ENCODE measurements at regions not wholly inside any gene's neighbourhood (a gene's known extent, or its start where the extent isn't known, plus 50 kb on each side); places are given as distances from the start of the nearest gene placed in this dataset.

DNA sequence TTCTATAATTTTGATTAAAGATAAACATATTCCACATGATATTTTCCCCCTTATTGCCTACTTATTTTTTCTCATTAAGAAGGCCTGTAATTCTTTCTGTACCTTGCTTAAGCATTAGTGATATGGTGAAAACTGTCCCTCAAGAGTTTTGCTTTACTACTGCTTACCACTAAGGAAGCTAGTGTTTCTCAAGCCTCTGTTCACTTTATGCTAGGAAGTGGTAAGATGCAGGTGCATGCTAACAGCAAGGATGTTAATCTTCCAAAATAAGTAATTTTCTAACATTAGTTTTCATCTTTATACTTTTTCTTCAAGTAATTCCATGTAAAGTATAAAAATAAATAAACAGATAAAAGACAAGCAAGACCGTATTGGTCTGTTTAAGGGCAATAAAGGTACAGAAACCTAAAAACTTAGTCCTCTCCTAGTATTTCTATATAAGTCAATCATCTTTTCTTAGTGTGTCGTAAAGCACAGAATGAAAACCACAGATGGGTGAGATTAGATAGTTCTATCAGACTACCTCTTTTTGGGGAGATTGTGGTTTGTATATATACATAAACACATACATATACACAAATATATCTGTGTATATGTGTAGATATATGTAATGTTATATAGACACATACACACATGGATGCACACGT lies 731.0 kb upstream of the CNTN5 start:
- FAIRE-seq = no peak
- no peaks in the 10 kb centered on the region for H3K27me3 ChIP-seq (ENCODE audit: control insufficient read depth, extremely low read depth, insufficient read depth, low read length)

DNA sequence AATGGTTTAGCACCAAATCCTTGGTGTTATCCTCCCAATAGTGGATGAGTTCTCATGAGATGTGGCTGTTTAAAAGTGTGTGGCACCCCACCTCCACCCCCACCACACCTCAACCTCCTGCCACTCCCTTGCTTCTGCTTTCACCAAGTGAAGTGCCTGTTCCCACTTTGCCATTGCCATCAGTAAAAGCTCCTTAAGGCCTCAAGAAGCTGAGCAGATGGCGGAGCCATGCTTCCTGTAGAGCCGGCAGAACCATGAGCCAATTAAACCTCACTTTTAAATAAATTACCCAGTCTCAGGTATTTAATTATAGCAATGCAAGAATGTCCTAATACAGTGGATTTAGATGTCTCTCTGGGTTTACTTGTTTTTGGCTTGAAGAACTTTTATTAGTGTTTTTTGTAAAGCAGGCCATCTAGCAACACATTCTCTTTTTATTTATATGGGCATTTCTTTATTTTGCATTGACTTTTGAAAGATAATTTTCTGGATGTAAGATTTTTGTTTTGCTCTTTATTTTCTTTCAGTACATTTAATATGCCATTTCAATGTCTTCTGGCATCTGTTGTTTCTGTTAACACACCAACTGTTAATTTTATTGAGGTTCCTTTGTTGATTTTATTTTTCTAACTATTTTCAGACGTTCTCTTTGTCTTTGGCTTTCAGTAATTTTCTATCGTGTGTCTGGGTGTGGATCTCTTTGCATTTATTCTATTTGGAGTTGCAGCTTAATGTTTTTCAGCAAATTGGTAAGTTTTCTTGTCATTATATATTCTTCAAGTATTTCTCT lies 724.5 kb upstream of the CNTN5 start:
- dilution Hi-C loops (cut with MboI; ENCODE audit: extremely low pct_ligation_motif_present, low sequenced_read_pairs) = no loop called here
- no peak for TF ChIP-seq EZH2 (IDR thresholded peaks at IDR 0.05; ENCODE audit: low read length)
- TF ChIP-seq, protein P1, sequence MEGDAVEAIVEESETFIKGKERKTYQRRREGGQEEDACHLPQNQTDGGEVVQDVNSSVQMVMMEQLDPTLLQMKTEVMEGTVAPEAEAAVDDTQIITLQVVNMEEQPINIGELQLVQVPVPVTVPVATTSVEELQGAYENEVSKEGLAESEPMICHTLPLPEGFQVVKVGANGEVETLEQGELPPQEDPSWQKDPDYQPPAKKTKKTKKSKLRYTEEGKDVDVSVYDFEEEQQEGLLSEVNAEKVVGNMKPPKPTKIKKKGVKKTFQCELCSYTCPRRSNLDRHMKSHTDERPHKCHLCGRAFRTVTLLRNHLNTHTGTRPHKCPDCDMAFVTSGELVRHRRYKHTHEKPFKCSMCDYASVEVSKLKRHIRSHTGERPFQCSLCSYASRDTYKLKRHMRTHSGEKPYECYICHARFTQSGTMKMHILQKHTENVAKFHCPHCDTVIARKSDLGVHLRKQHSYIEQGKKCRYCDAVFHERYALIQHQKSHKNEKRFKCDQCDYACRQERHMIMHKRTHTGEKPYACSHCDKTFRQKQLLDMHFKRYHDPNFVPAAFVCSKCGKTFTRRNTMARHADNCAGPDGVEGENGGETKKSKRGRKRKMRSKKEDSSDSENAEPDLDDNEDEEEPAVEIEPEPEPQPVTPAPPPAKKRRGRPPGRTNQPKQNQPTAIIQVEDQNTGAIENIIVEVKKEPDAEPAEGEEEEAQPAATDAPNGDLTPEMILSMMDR (optimal IDR thresholded peaks at IDR 0.05 in 1 of 3, IDR thresholded peaks at IDR 0.05 in 1 of 3, conservative IDR thresholded peaks at IDR 0.05 in 1 of 3; ENCODE audit: extremely low read depth in 1 of 3, insufficient read depth in 2 of 3, low read length in 3 of 3) = no peak
- H3K4me1 ChIP-seq (ENCODE audit: control insufficient read depth, extremely low read depth, insufficient read depth, low read length) = no peaks in the 10 kb centered on the region
- no peak overlapping the region for H2AFZ ChIP-seq (ENCODE audit: control insufficient read depth, low read length)
- H3K79me2 ChIP-seq (ENCODE audit: control insufficient read depth, insufficient read depth, low read length) = no peaks in the 10 kb centered on the region
- H3K4me2 ChIP-seq (ENCODE audit: control insufficient read depth, extremely low read depth, insufficient read depth, low read depth, low read length) = no peak overlapping the region
- no peaks in the 10 kb centered on the region for H3K36me3 ChIP-seq (ENCODE audit: control insufficient read depth in 2 of 2, extremely low read depth in 1 of 2, insufficient read depth in 2 of 2, low read length in 2 of 2)
- H3K9me1 ChIP-seq (ENCODE audit: control insufficient read depth, extremely low read depth, insufficient read depth, low read length) = no peaks in the 10 kb centered on the region
- no peaks in the 10 kb centered on the region for H3K27me3 ChIP-seq (ENCODE audit: control insufficient read depth, extremely low read depth, insufficient read depth, low read length)
- H3K9me3 ChIP-seq (ENCODE audit: control insufficient read depth, low read depth, low read length) = no peaks in the 10 kb centered on the region
- H3K9ac ChIP-seq (ENCODE audit: control insufficient read depth, extremely low read depth, insufficient read depth, low read length) = no peak overlapping the region
- FAIRE-seq (no peak), DNase-seq (ENCODE audit: low read depth, low spot score) (no peak)
- H3K4me3 ChIP-seq (ENCODE audit: control insufficient read depth in 2 of 3, extremely low read depth in 1 of 3, insufficient read depth in 2 of 3, low read depth in 1 of 3, low read length in 3 of 3) = no peak overlapping the region
- no peak overlapping the region for H3K27ac ChIP-seq (ENCODE audit: control insufficient read depth, insufficient read depth, low read length)
- no peaks in the 10 kb centered on the region for H4K20me1 ChIP-seq (ENCODE audit: control insufficient read depth, extremely low read depth, insufficient read depth, low read length)

More for the DNA sequence above, 731.0 kb upstream of the CNTN5 start:
- no peaks in the 10 kb centered on the region for H3K4me1 ChIP-seq (ENCODE audit: control insufficient read depth, extremely low read depth, insufficient read depth, low read length)
- no peaks in the 10 kb centered on the region for H3K79me2 ChIP-seq (ENCODE audit: control insufficient read depth, insufficient read depth, low read length)
- no peak overlapping the region for H3K4me2 ChIP-seq (ENCODE audit: control insufficient read depth, extremely low read depth, insufficient read depth, low read depth, low read length)
- H3K27ac ChIP-seq (ENCODE audit: control insufficient read depth, insufficient read depth, low read length) = no peak overlapping the region
- dilution Hi-C loops (cut with MboI; ENCODE audit: extremely low pct_ligation_motif_present, low sequenced_read_pairs) = no loop called here
- H2AFZ ChIP-seq (ENCODE audit: control insufficient read depth, low read length) = no peak overlapping the region
- no peaks in the 10 kb centered on the region for H4K20me1 ChIP-seq (ENCODE audit: control insufficient read depth, extremely low read depth, insufficient read depth, low read length)
- H3K4me3 ChIP-seq (ENCODE audit: control insufficient read depth in 2 of 3, extremely low read depth in 1 of 3, insufficient read depth in 2 of 3, low read depth in 1 of 3, low read length in 3 of 3) = no peak overlapping the region
- no peak for DNase-seq (ENCODE audit: low read depth, low spot score)
- TF ChIP-seq EZH2 (IDR thresholded peaks at IDR 0.05; ENCODE audit: low read length) = no peak
- TF ChIP-seq, protein P1 (optimal IDR thresholded peaks at IDR 0.05 in 1 of 3, IDR thresholded peaks at IDR 0.05 in 1 of 3, conservative IDR thresholded peaks at IDR 0.05 in 1 of 3; ENCODE audit: extremely low read depth in 1 of 3, insufficient read depth in 2 of 3, low read length in 3 of 3) = no peak
- no peak overlapping the region for H3K9ac ChIP-seq (ENCODE audit: control insufficient read depth, extremely low read depth, insufficient read depth, low read length)
- no peaks in the 10 kb centered on the region for H3K9me3 ChIP-seq (ENCODE audit: control insufficient read depth, low read depth, low read length)
- H3K9me1 ChIP-seq (ENCODE audit: control insufficient read depth, extremely low read depth, insufficient read depth, low read length) = no peaks in the 10 kb centered on the region
- no peaks in the 10 kb centered on the region for H3K36me3 ChIP-seq (ENCODE audit: control insufficient read depth in 2 of 2, extremely low read depth in 1 of 2, insufficient read depth in 2 of 2, low read length in 2 of 2)
